ENCODE measurements at regions not wholly inside any gene's neighbourhood (a gene's known extent, or its start where the extent isn't known, plus 50 kb on each side); places are given as distances from the start of the nearest gene placed in this dataset.

- Mint-ChIP-seq H3K27ac (ENCODE audit: unreplicated experiment) (no peak overlapping the region), H3K36me3 (ENCODE audit: unreplicated experiment) (no peaks in the 10 kb centered on the region), H3K4me1 (ENCODE audit: low read depth, unreplicated experiment) (no peaks in the 10 kb centered on the region), H3K4me3 (ENCODE audit: unreplicated experiment) (no peak overlapping the region), H3K9me3 (ENCODE audit: unreplicated experiment) (peaks cover 3% of the 10 kb centered on the region), H3K27me3 (ENCODE audit: unreplicated experiment) (no peaks in the 10 kb centered on the region)
- TF ChIP-seq CTCF (IDR thresholded peaks at IDR 0.05; ENCODE audit: partially characterized antibody, unreplicated experiment): no peak
- no peak for DNase-seq
These were observed 60.4 kb upstream of the NPVF start for GRCh38 chr7:25288556-25289307.

GRCh38 chr7:25289518-25289917 lies 61.2 kb upstream of the NPVF start:
- H3K27ac Mint-ChIP-seq (ENCODE audit: unreplicated experiment): no peak overlapping the region
- peaks cover 3% of the 10 kb centered on the region for H3K9me3 Mint-ChIP-seq (ENCODE audit: unreplicated experiment)
- TF ChIP-seq CTCF (IDR thresholded peaks at IDR 0.05; ENCODE audit: partially characterized antibody, unreplicated experiment): no peak
- DNase-seq: no peak
- no peak overlapping the region for H3K4me3 Mint-ChIP-seq (ENCODE audit: unreplicated experiment)
- H3K27me3 Mint-ChIP-seq (ENCODE audit: unreplicated experiment): no peaks in the 10 kb centered on the region
- H3K4me1 Mint-ChIP-seq (ENCODE audit: low read depth, unreplicated experiment): no peaks in the 10 kb centered on the region
- H3K36me3 Mint-ChIP-seq (ENCODE audit: unreplicated experiment): no peaks in the 10 kb centered on the region

DNA sequence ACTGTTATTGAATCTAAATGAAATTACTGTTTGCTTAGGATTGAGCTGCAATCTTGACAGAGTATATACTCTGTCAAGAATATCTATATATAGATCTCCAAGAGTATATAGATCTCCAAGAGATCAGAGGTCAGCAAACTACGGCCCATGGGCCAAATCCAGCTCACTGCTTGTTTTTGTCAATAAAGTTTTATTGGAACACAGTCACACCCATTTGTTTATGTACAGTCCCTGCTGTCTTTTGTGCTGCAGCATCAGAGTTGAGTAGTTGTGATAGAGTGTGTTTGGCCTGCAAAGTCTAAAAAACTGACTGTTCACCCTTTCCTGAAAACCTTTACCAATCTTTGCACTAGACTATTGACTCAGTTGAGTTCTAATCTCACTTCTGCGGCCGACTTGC lies 66.3 kb upstream of the NPVF start:
- H3K27ac Mint-ChIP-seq (ENCODE audit: unreplicated experiment): no peak overlapping the region
- DNase-seq: no peak
- no peak for TF ChIP-seq CTCF (IDR thresholded peaks at IDR 0.05; ENCODE audit: partially characterized antibody, unreplicated experiment)
- H3K4me1 Mint-ChIP-seq (ENCODE audit: low read depth, unreplicated experiment): no peaks in the 10 kb centered on the region
- no peaks in the 10 kb centered on the region for H3K36me3 Mint-ChIP-seq (ENCODE audit: unreplicated experiment)
- H3K4me3 Mint-ChIP-seq (ENCODE audit: unreplicated experiment): no peak overlapping the region
- H3K9me3 Mint-ChIP-seq (ENCODE audit: unreplicated experiment): peaks cover 3% of the 10 kb centered on the region
- H3K27me3 Mint-ChIP-seq (ENCODE audit: unreplicated experiment): no peaks in the 10 kb centered on the region

GRCh38 chr7:25295387-25295786 lies 67.1 kb upstream of the NPVF start:
- no peak overlapping the region for H3K4me3 Mint-ChIP-seq (ENCODE audit: unreplicated experiment)
- no peak for DNase-seq
- TF ChIP-seq CTCF (IDR thresholded peaks at IDR 0.05; ENCODE audit: partially characterized antibody, unreplicated experiment): no peak
- H3K36me3 Mint-ChIP-seq (ENCODE audit: unreplicated experiment): no peaks in the 10 kb centered on the region
- H3K9me3 Mint-ChIP-seq (ENCODE audit: unreplicated experiment): peaks cover 3% of the 10 kb centered on the region
- H3K4me1 Mint-ChIP-seq (ENCODE audit: low read depth, unreplicated experiment): no peaks in the 10 kb centered on the region
- H3K27ac Mint-ChIP-seq (ENCODE audit: unreplicated experiment): no peak overlapping the region
- no peaks in the 10 kb centered on the region for H3K27me3 Mint-ChIP-seq (ENCODE audit: unreplicated experiment)

GRCh38 chr7:25296086-25296485 lies 67.8 kb upstream of the NPVF start:
- Mint-ChIP-seq H3K27ac (ENCODE audit: unreplicated experiment) (no peak overlapping the region), H3K4me1 (ENCODE audit: low read depth, unreplicated experiment) (no peaks in the 10 kb centered on the region), H3K4me3 (ENCODE audit: unreplicated experiment) (no peak overlapping the region), H3K9me3 (ENCODE audit: unreplicated experiment) (peaks cover 3% of the 10 kb centered on the region), H3K36me3 (ENCODE audit: unreplicated experiment) (no peaks in the 10 kb centered on the region), H3K27me3 (ENCODE audit: unreplicated experiment) (no peaks in the 10 kb centered on the region)
- no peak for DNase-seq
- no peak for TF ChIP-seq CTCF (IDR thresholded peaks at IDR 0.05; ENCODE audit: partially characterized antibody, unreplicated experiment)

Data from glutamatergic neuron (in vitro differentiated cells).